Endothelial cell of umbilical vein (primary cell): ENCODE measurements at regions not wholly inside any gene's neighbourhood (a gene's known extent, or its start where the extent isn't known, plus 50 kb on each side); places are given as distances from the start of the nearest gene placed in this dataset.

Source experiments
- BruUV-seq: library from RNA; stranded (reverse); fragments of 400-500 nt; replicated peaks from 2 replicates; lab custom pipeline; 2021; lab: Mats Ljungman, UMichigan
- CTCF ChIA-PET: fragments of 300-600, 350-600 bp; sonication (Branson Sonifier 250); formaldehyde crosslinking; loops from one replicate; lab custom pipeline; 2021; ENCODE audit warnings: antibody characterized with exemption, inconsistent platforms; lab: Charles Lee
- POLR2A ChIA-PET: fragments of 300-600, 350-600 bp; sonication (Branson Sonifier 250); formaldehyde crosslinking; loops from one replicate; lab custom pipeline; 2021; ENCODE audit warnings: antibody characterized with exemption, inconsistent platforms; lab: Charles Lee
- DNase-seq: peaks from one replicate; pipeline ENCODE4 v3.0.0-alpha.2; 2011; ENCODE audit warnings: low read depth, low spot score
- FAIRE-seq: peaks from 2 replicates; lab custom pipeline; 2011; peaks lifted over from hg19 to GRCh38; lab: Jason Lieb, UNC
- H2AFZ ChIP-seq: 2 replicates; pipeline ENCODE4 v1.6.0; 2012; ENCODE audit warnings: low read depth, low read length, control low read depth, inconsistent platforms
- H3K27ac ChIP-seq: 2 replicates; pipeline ENCODE4 v1.5.1; 2011; ENCODE audit warnings: low read depth, mild to moderate bottlenecking, control low read depth, low read length, moderate library complexity; ENCODE audit not compliant: insufficient read depth
- H3K27me3 ChIP-seq, 2 experiments: 2 replicates each; pipeline versions ENCODE4 v1.6.0 to v1.6.1; 2011; ENCODE audit warnings: low read length in 2 of 2, mixed read lengths in 1 of 2; ENCODE audit not compliant: control insufficient read depth in 2 of 2, insufficient read depth in 2 of 2
- H3K36me3 ChIP-seq, 2 experiments: 2 replicates in 1 of 2; 3 replicates in 1 of 2; pipeline ENCODE4 v1.5.1; 2011; ENCODE audit warnings: low read length in 2 of 2, mild to moderate bottlenecking in 1 of 2, moderate library complexity in 1 of 2; ENCODE audit not compliant: control insufficient read depth in 2 of 2, insufficient read depth in 2 of 2; ENCODE audit errors: extremely low read depth in 1 of 2
- H3K4me1 ChIP-seq: 3 replicates; pipeline ENCODE4 v1.5.1; 2011; ENCODE audit warnings: mild to moderate bottlenecking, low read length; ENCODE audit not compliant: control insufficient read depth, insufficient read depth; ENCODE audit errors: extremely low read depth
- H3K4me2 ChIP-seq: 2 replicates; pipeline ENCODE4 v1.6.1; 2011; ENCODE audit warnings: low read length, control low read depth, mixed read lengths; ENCODE audit not compliant: insufficient read depth
- H3K4me3 ChIP-seq, 3 experiments: fragments of 200-600 bp in 1 of 3; sonication (generic), shearing (Covaris generic) in 1 of 3; replicated peaks in 1 of 3; 2 replicates each; pipeline ENCODE4 v1.5.1; 2011 to 2016; ENCODE audit warnings: control low read depth in 3 of 3, low read length in 3 of 3, mild to moderate bottlenecking in 2 of 3, inconsistent platforms in 1 of 3, low read depth in 1 of 3, moderate library complexity in 1 of 3; ENCODE audit not compliant: insufficient read depth in 1 of 3
- H3K79me2 ChIP-seq: 2 replicates; pipeline ENCODE4 v1.6.0; 2012; ENCODE audit warnings: low read length, inconsistent platforms; ENCODE audit not compliant: control insufficient read depth, insufficient read depth
- H3K9ac ChIP-seq: replicated peaks from 2 replicates; pipeline ENCODE3; 2011; ENCODE audit warnings: low read length, control low read depth; ENCODE audit not compliant: insufficient read depth; ENCODE audit errors: extremely low read depth
- H3K9me1 ChIP-seq: replicated peaks from 3 replicates; pipeline ENCODE4 v1.6.0; 2011; ENCODE audit warnings: mild to moderate bottlenecking, low read length; ENCODE audit not compliant: control insufficient read depth, insufficient read depth; ENCODE audit errors: extremely low read depth
- H3K9me3 ChIP-seq: replicated peaks from 2 replicates; pipeline ENCODE4 v1.5.1; 2012; ENCODE audit warnings: low read length, inconsistent platforms; ENCODE audit not compliant: control insufficient read depth, insufficient read depth
- H4K20me1 ChIP-seq: replicated peaks from 2 replicates; pipeline ENCODE3; 2011; ENCODE audit warnings: mild to moderate bottlenecking, low read length; ENCODE audit not compliant: control insufficient read depth, insufficient read depth; ENCODE audit errors: extremely low read depth
- FOS ChIP-seq: IDR thresholded peaks from 2 replicates; pipeline ENCODE4 v1.6.1; 2011; ENCODE audit warnings: mild to moderate bottlenecking, low read length, moderate library complexity, borderline replicate concordance; ENCODE audit not compliant: insufficient read depth
- GATA2 ChIP-seq: IDR thresholded peaks from 2 replicates; pipeline ENCODE4 v1.7.0; 2011; ENCODE audit warnings: low read depth, mild to moderate bottlenecking, moderate library complexity, mixed read lengths, low read length; ENCODE audit not compliant: insufficient read length, insufficient read depth
- JUN ChIP-seq: IDR thresholded peaks from 2 replicates; pipeline ENCODE4 v1.6.1; 2011; ENCODE audit warnings: borderline replicate concordance, low read depth; ENCODE audit not compliant: insufficient read length, insufficient read depth
- MYC ChIP-seq: IDR thresholded peaks from one replicate; pipeline ENCODE4 v1.6.1; 2011; ENCODE audit warnings: mild to moderate bottlenecking, low read depth, low read length
- POLR2A ChIP-seq: IDR thresholded peaks from 2 replicates; pipeline ENCODE4 v1.6.1; 2012; ENCODE audit warnings: low read depth, mild to moderate bottlenecking, control low read depth, low read length
- POLR2AphosphoS5 ChIP-seq: IDR thresholded peaks from 2 replicates; pipeline ENCODE4 v1.6.1; 2012; ENCODE audit warnings: low read depth, mild to moderate bottlenecking, control low read depth, low read length, moderate library complexity; ENCODE audit not compliant: insufficient read depth
- dilution Hi-C: fragments of 300-500 bp; cut with MboI; formaldehyde crosslinking; loops from one replicate; pipeline ENCODE4 v1.15.0; 2019; ENCODE audit warnings: low sequenced_read_pairs; ENCODE audit not compliant: extremely low pct_ligation_motif_present
- intact Hi-C: fragments of 100-400 bp; cut with micrococcal nuclease; formaldehyde crosslinking; loops from one replicate; pipeline ENCODE4 v1.10.0; 2022
- TF ChIP-seq, protein P1 (sequence below), 2 donors: IDR thresholded peaks; 1 replicate in 1 of 2; 2 replicates in 1 of 2; pipeline ENCODE4 v1.5.1; 2011; ENCODE audit warnings: low read length in 2 of 2, mild to moderate bottlenecking in 2 of 2, moderate library complexity in 2 of 2, control low read depth in 1 of 2, inconsistent platforms in 1 of 2, low read depth in 1 of 2; ENCODE audit not compliant: insufficient read depth in 1 of 2; ENCODE audit errors: extremely low read depth in 1 of 2
- TF ChIP-seq, protein P2 (sequence below): IDR thresholded peaks from 2 replicates; pipeline ENCODE4 v1.6.1; 2011; ENCODE audit not compliant: insufficient read depth, insufficient read length

DNA sequence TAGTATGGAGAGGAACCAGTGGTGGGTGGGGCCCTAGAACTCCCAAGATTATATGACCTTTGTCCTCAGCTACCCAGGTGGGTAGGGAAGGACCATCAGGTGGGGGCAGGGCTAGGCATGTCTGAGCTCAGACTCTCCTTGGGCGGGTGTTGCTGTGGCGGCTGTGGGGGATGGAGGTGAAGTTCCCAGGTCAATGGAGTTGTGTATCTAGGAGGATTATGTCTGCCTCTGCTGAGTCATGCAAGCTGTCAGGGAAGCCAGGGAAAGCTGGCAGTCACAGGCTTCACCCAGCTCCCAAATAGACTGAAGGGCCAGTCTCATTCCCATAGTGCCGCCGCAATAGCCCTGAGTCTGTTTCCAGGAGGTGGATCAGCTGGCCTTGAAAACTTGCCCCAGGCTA, 139.7 kb upstream of the CFAP20DC start:
- no peak overlapping the region for H3K27ac ChIP-seq
- DNase-seq (no peak), FAIRE-seq (no peak)
- no peak for TF ChIP-seq JUN
- TF ChIP-seq FOS: no peak
- TF ChIP-seq MYC: no peak
- TF ChIP-seq GATA2: no peak
- TF ChIP-seq POLR2AphosphoS5: no peak
- no peak for TF ChIP-seq POLR2A
- H3K36me3 ChIP-seq: no peaks in the 10 kb centered on the region
- no peaks in the 10 kb centered on the region for H3K9me1 ChIP-seq
- no peaks in the 10 kb centered on the region for H3K4me1 ChIP-seq
- H4K20me1 ChIP-seq: no peaks in the 10 kb centered on the region
- ChIA-PET POLR2A (no interaction called here), CTCF (no interaction called here)
- H3K9me3 ChIP-seq: no peaks in the 10 kb centered on the region
- dilution Hi-C loops: no loop called here
- no peak overlapping the region for H3K4me3 ChIP-seq
- no peak overlapping the region for H2AFZ ChIP-seq
- no peak overlapping the region for H3K9ac ChIP-seq
- BruUV-seq: no TSS peak
- H3K27me3 ChIP-seq: no peaks in the 10 kb centered on the region
- intact Hi-C loops: no loop called here
- H3K79me2 ChIP-seq: no peaks in the 10 kb centered on the region
- H3K4me2 ChIP-seq: no peak overlapping the region

DNA sequence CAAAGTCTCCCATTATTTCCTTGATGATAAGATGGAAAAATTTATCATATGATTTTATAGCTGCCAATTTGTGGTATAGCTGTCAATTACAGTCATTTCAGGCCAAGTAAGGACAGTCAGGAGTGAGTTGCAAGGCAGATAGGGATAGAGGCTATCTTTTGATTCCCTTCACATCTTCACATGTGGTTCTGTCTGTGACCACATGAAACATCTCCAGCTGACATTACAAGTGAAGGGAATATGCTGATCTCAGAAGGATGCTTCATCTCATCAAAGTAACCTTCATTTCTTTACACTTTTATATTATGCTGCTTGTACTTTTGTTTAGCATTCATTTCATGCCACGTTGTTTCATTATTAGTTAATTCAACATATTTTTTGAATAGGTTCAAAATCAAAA, 136.9 kb upstream of the CFAP20DC start:
- Histone ChIP-seq H4K20me1 (no peaks in the 10 kb centered on the region), H2AFZ (no peak overlapping the region), H3K27ac (no peak overlapping the region), H3K36me3 (no peaks in the 10 kb centered on the region), H3K4me2 (no peak overlapping the region), H3K9me1 (no peaks in the 10 kb centered on the region), H3K4me1 (no peaks in the 10 kb centered on the region), H3K79me2 (no peaks in the 10 kb centered on the region), H3K27me3 (no peaks in the 10 kb centered on the region), H3K4me3 (no peak overlapping the region), H3K9ac (no peak overlapping the region), H3K9me3 (no peaks in the 10 kb centered on the region)
- ChIA-PET POLR2A (no interaction called here), CTCF (no interaction called here)
- no peak for FAIRE-seq
- dilution Hi-C loops (no loop called here), intact Hi-C loops (no loop called here)
- no TSS peak for BruUV-seq
- TF ChIP-seq POLR2A (no peak), FOS (no peak), JUN (no peak)
- TF ChIP-seq, protein P1, sequence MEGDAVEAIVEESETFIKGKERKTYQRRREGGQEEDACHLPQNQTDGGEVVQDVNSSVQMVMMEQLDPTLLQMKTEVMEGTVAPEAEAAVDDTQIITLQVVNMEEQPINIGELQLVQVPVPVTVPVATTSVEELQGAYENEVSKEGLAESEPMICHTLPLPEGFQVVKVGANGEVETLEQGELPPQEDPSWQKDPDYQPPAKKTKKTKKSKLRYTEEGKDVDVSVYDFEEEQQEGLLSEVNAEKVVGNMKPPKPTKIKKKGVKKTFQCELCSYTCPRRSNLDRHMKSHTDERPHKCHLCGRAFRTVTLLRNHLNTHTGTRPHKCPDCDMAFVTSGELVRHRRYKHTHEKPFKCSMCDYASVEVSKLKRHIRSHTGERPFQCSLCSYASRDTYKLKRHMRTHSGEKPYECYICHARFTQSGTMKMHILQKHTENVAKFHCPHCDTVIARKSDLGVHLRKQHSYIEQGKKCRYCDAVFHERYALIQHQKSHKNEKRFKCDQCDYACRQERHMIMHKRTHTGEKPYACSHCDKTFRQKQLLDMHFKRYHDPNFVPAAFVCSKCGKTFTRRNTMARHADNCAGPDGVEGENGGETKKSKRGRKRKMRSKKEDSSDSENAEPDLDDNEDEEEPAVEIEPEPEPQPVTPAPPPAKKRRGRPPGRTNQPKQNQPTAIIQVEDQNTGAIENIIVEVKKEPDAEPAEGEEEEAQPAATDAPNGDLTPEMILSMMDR (IDR thresholded peaks at IDR 0.05; ENCODE audit: extremely low read depth in 1 of 2, insufficient read depth in 1 of 2, low read depth in 1 of 2, low read length in 2 of 2): no peak
- TF ChIP-seq, protein P2, sequence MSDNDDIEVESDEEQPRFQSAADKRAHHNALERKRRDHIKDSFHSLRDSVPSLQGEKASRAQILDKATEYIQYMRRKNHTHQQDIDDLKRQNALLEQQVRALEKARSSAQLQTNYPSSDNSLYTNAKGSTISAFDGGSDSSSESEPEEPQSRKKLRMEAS: no peak
- DNase-seq: no peak
